ENCODE measurements at regions not wholly inside any gene's neighbourhood (a gene's known extent, or its start where the extent isn't known, plus 50 kb on each side); places are given as distances from the start of the nearest gene placed in this dataset.

DNA sequence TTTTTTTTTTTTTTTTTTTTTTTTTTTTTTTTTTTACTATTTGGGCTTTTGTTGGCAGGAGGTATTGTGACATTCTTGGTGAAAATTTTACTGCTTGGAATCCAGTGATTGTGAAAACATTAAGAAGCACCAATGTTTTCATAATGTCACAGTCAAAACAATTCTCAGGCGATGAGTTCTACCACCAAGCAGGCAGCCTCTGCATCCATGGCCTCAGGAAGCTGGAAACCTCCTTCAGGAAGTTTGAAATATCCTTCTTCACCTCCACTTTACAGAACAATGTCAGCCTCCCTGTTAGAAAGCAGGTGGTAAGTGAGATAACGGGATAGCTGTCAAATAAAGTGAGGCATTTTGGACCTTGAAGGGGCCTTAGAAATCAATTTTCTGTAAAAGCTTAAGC is 98.3 kb downstream of the MEX3B start:
- TF ChIP-seq, protein P1, sequence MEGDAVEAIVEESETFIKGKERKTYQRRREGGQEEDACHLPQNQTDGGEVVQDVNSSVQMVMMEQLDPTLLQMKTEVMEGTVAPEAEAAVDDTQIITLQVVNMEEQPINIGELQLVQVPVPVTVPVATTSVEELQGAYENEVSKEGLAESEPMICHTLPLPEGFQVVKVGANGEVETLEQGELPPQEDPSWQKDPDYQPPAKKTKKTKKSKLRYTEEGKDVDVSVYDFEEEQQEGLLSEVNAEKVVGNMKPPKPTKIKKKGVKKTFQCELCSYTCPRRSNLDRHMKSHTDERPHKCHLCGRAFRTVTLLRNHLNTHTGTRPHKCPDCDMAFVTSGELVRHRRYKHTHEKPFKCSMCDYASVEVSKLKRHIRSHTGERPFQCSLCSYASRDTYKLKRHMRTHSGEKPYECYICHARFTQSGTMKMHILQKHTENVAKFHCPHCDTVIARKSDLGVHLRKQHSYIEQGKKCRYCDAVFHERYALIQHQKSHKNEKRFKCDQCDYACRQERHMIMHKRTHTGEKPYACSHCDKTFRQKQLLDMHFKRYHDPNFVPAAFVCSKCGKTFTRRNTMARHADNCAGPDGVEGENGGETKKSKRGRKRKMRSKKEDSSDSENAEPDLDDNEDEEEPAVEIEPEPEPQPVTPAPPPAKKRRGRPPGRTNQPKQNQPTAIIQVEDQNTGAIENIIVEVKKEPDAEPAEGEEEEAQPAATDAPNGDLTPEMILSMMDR (IDR thresholded peaks at IDR 0.05 in 2 of 3, conservative IDR thresholded peaks at IDR 0.05 in 1 of 3; ENCODE audit: insufficient read depth in 2 of 3, low read depth in 1 of 3, low read length in 3 of 3): no peak
- no peak for TF ChIP-seq MAX (CRISPR knock-in tag; IDR thresholded peaks at IDR 0.05)
- TF ChIP-seq SMC3 (conservative IDR thresholded peaks at IDR 0.05; ENCODE audit: insufficient read depth, low read depth, low read length): no peak
- no peak for TF ChIP-seq NONO (IDR thresholded peaks at IDR 0.05; ENCODE audit: low read depth in 2 of 2, low read length in 1 of 2)
- no peak for TF ChIP-seq FOXJ3 (CRISPR knock-in tag; IDR thresholded peaks at IDR 0.05)
- no peak for TF ChIP-seq MXI1 (IDR thresholded peaks at IDR 0.05; ENCODE audit: low read depth, low read length)
- TF ChIP-seq, protein P2, sequence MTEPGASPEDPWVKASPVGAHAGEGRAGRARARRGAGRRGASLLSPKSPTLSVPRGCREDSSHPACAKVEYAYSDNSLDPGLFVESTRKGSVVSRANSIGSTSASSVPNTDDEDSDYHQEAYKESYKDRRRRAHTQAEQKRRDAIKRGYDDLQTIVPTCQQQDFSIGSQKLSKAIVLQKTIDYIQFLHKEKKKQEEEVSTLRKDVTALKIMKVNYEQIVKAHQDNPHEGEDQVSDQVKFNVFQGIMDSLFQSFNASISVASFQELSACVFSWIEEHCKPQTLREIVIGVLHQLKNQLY (CRISPR knock-in tag; conservative IDR thresholded peaks at IDR 0.05): no peak
- no peak for TF ChIP-seq ZNF274 (IDR thresholded peaks at IDR 0.05; ENCODE audit: borderline replicate concordance, low read depth, low read length)
- TF ChIP-seq, protein P3, sequence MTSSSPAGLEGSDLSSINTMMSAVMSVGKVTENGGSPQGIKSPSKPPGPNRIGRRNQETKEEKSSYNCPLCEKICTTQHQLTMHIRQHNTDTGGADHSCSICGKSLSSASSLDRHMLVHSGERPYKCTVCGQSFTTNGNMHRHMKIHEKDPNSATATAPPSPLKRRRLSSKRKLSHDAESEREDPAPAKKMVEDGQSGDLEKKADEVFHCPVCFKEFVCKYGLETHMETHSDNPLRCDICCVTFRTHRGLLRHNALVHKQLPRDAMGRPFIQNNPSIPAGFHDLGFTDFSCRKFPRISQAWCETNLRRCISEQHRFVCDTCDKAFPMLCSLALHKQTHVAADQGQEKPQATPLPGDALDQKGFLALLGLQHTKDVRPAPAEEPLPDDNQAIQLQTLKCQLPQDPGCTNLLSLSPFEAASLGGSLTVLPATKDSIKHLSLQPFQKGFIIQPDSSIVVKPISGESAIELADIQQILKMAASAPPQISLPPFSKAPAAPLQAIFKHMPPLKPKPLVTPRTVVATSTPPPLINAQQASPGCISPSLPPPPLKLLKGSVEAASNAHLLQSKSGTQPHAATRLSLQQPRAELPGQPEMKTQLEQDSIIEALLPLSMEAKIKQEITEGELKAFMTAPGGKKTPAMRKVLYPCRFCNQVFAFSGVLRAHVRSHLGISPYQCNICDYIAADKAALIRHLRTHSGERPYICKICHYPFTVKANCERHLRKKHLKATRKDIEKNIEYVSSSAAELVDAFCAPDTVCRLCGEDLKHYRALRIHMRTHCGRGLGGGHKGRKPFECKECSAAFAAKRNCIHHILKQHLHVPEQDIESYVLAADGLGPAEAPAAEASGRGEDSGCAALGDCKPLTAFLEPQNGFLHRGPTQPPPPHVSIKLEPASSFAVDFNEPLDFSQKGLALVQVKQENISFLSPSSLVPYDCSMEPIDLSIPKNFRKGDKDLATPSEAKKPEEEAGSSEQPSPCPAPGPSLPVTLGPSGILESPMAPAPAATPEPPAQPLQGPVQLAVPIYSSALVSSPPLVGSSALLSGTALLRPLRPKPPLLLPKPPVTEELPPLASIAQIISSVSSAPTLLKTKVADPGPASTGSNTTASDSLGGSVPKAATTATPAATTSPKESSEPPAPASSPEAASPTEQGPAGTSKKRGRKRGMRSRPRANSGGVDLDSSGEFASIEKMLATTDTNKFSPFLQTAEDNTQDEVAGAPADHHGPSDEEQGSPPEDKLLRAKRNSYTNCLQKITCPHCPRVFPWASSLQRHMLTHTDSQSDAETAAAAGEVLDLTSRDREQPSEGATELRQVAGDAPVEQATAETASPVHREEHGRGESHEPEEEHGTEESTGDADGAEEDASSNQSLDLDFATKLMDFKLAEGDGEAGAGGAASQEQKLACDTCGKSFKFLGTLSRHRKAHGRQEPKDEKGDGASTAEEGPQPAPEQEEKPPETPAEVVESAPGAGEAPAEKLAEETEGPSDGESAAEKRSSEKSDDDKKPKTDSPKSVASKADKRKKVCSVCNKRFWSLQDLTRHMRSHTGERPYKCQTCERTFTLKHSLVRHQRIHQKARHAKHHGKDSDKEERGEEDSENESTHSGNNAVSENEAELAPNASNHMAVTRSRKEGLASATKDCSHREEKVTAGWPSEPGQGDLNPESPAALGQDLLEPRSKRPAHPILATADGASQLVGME (CRISPR knock-in tag; IDR thresholded peaks at IDR 0.05): no peak
- no peak for TF ChIP-seq NR1H2 (CRISPR knock-in tag; IDR thresholded peaks at IDR 0.05)
